Fibroblast of mammary gland (primary cell): ENCODE measurements at regions not wholly inside any gene's neighbourhood (a gene's known extent, or its start where the extent isn't known, plus 50 kb on each side); places are given as distances from the start of the nearest gene placed in this dataset.
A peak's percentile ranks its signal among the peaks of the same experiment; 100 is the strongest.

Source experiments
- DNase-seq: peaks from one replicate; pipeline ENCODE4 v3.0.0-alpha.2; 2010; ENCODE audit warnings: low read depth
- H3K4me3 ChIP-seq: 2 replicates; pipeline ENCODE4 v1.5.1; 2011; ENCODE audit warnings: low read depth, mild to moderate bottlenecking, low read length, moderate library complexity; ENCODE audit not compliant: control insufficient read depth
- TF ChIP-seq, protein P1 (sequence below): conservative IDR thresholded peaks from 2 replicates; pipeline ENCODE4 v1.5.1; 2011; ENCODE audit warnings: low read depth, low read length, inconsistent platforms; ENCODE audit not compliant: control insufficient read depth, insufficient read depth

- DNase-seq = peak; percentile 25
- H3K4me3 ChIP-seq = no peak overlapping the region
- TF ChIP-seq, protein P1, sequence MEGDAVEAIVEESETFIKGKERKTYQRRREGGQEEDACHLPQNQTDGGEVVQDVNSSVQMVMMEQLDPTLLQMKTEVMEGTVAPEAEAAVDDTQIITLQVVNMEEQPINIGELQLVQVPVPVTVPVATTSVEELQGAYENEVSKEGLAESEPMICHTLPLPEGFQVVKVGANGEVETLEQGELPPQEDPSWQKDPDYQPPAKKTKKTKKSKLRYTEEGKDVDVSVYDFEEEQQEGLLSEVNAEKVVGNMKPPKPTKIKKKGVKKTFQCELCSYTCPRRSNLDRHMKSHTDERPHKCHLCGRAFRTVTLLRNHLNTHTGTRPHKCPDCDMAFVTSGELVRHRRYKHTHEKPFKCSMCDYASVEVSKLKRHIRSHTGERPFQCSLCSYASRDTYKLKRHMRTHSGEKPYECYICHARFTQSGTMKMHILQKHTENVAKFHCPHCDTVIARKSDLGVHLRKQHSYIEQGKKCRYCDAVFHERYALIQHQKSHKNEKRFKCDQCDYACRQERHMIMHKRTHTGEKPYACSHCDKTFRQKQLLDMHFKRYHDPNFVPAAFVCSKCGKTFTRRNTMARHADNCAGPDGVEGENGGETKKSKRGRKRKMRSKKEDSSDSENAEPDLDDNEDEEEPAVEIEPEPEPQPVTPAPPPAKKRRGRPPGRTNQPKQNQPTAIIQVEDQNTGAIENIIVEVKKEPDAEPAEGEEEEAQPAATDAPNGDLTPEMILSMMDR = no peak
These were observed 177.1 kb upstream of the MID1 start for GRCh38 chrX:10797466-10797865.

DNA sequence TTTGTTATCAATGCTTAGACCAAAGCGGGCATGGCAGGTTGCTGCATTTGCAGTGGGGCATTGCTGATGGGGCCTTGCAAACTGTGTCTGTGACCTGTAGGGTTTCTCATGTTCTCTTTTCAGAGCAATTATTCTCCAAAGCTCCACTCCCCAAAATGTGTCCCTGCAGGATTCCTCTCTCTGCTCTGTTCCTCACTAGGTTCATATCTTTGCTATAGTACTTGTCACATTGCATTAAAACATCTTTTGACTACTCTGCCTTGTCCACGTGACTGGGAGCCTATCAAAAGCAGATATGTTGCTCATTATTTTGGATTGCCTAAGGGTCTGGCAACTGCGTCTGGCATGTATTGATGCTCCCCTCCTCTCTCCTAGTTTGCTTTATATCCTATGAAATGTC lies 177.7 kb upstream of the MID1 start:
- no peak for DNase-seq
- TF ChIP-seq, protein P1 = no peak
- H3K4me3 ChIP-seq = no peak overlapping the region

- no peak overlapping the region for H3K4me3 ChIP-seq
- TF ChIP-seq, protein P1 = no peak
- no peak for DNase-seq
These were observed 180.4 kb upstream of the MID1 start for GRCh38 chrX:10800796-10801195.

DNA sequence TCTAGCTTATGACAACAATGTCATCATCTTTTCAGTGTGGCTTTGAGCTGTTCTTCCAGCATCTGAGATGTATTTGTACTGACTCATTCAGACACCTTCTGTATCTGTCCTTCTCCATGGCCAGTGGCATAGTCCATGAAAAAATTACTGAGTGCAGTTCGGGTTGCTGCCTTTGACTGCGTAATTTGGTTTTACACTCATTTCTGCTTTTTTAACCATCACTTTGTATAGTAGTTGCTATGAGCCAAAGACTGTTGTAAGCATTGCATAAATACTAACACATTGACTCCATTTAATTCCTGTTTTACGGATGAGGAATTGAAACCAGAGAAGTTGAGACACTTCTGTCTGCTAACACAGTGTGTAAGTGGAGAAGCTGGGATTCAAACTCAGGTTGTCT lies 190.7 kb upstream of the MID1 start:
- TF ChIP-seq, protein P1 = no peak
- no peak overlapping the region for H3K4me3 ChIP-seq
- no peak for DNase-seq

DNA sequence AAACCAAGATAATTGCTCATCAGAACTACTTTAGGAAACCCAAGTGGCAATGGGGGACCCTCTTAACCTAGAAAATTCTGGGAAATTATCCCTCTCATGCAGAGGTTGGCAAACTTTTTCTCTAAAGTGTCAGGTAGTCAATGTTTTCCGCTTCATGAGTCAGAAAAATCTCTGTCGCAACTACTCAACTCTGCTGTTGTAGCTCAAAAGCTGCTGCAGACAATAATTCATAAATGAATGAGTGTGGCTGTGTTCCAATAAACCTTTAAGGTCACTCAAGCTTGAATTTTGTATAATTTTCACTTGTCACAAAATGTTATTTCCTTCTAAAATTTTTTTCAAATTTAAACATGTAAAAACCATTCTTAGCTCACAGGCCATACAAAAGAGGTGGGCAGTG lies 193.4 kb upstream of the MID1 start:
- TF ChIP-seq, protein P1 = no peak
- no peak overlapping the region for H3K4me3 ChIP-seq

GRCh38 chrX:10818651-10819050 lies 198.3 kb upstream of the MID1 start:
- H3K4me3 ChIP-seq = no peak overlapping the region
- DNase-seq = no peak
- TF ChIP-seq, protein P1 = no peak

More for the DNA sequence above, 193.4 kb upstream of the MID1 start:
- DNase-seq = no peak

GRCh38 chrX:10819973-10820372 lies 199.6 kb upstream of the MID1 start:
- H3K4me3 ChIP-seq = no peak overlapping the region
- TF ChIP-seq, protein P1 = no peak
- DNase-seq = no peak
